Loucy (cell line): ENCODE measurements at regions not wholly inside any gene's neighbourhood (a gene's known extent, or its start where the extent isn't known, plus 50 kb on each side); places are given as distances from the start of the nearest gene placed in this dataset.

Source experiments
- CTCF ChIP-seq: fragments of 200-600 bp; sonication (generic); conservative IDR thresholded peaks from 2 replicates; pipeline ENCODE4 v1.5.1; 2014; ENCODE audit warnings: mild to moderate bottlenecking, antibody characterized with exemption, low read length
- EZH2phosphoT487 ChIP-seq: fragments of 200-600 bp; IDR thresholded peaks from 2 replicates; pipeline ENCODE4 v1.6.1; 2018; ENCODE audit warnings: antibody characterized with exemption, mild to moderate bottlenecking, moderate library complexity, borderline replicate concordance

- TF ChIP-seq CTCF (no peak), EZH2phosphoT487 (no peak)
Measured at GRCh38 chr5:21071986-21072385, 1084.0 kb upstream of the CDH18 start.
